ENCODE measurements at regions not wholly inside any gene's neighbourhood (a gene's known extent, or its start where the extent isn't known, plus 50 kb on each side); places are given as distances from the start of the nearest gene placed in this dataset.

GRCh38 chr3:6260551-6261191 lies 600.2 kb upstream of the GRM7 start:
- TF ChIP-seq, protein P1, sequence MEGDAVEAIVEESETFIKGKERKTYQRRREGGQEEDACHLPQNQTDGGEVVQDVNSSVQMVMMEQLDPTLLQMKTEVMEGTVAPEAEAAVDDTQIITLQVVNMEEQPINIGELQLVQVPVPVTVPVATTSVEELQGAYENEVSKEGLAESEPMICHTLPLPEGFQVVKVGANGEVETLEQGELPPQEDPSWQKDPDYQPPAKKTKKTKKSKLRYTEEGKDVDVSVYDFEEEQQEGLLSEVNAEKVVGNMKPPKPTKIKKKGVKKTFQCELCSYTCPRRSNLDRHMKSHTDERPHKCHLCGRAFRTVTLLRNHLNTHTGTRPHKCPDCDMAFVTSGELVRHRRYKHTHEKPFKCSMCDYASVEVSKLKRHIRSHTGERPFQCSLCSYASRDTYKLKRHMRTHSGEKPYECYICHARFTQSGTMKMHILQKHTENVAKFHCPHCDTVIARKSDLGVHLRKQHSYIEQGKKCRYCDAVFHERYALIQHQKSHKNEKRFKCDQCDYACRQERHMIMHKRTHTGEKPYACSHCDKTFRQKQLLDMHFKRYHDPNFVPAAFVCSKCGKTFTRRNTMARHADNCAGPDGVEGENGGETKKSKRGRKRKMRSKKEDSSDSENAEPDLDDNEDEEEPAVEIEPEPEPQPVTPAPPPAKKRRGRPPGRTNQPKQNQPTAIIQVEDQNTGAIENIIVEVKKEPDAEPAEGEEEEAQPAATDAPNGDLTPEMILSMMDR (IDR thresholded peaks at IDR 0.05; ENCODE audit: insufficient read depth, low read depth, low read length, missing control alignments): no peak

DNA sequence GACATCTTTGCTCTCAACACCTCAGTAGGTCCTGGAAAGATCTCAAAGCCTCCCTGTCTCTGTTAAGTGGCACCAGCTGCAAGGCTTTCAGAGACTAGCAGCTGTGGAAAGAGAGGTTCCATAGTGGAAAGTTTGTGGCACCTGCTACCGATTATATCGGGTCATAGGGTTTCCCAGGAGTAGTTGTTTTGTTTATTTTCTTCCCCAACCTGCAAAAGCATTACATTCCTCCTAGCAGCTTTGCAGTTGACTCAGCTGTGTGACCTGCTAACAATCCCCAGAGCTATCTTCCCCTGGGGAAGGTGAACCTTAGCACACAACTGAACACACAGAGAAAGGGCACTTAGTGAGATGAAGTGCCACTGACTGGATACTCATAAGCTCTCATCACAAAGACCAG lies 598.9 kb upstream of the GRM7 start:
- peak; percentile 65 for DNase-seq (ENCODE audit: low read depth)
- TF ChIP-seq, protein P1 (IDR thresholded peaks at IDR 0.05; ENCODE audit: insufficient read depth, low read depth, low read length, missing control alignments): no peak
- no peak overlapping the region for H3K4me3 ChIP-seq (ENCODE audit: low read depth, low read length)

More at GRCh38 chr3:6260551-6261191, 600.2 kb upstream of the GRM7 start:
- H3K4me3 ChIP-seq (ENCODE audit: low read depth, low read length): peak overlapping the region; percentile 42
- peak; percentile 94 for DNase-seq (ENCODE audit: low read depth)

DNA sequence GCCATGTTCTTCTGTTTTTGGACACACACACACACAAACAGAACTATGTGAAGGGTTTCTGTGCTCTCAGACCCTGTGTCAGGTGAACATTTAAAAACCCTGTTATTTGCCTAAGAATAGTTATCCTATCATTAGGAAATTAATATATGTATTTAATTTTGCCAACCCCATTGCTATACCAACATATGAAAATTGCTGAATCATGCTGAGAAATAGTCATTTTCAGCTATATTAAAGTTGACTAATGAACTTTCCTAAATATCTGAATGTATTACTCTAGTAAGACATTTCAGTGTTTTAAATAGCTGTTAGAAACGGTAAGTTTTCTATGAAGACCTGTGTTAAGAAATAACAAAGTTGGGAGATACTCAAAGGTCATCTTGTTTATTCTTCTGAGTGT lies 596.9 kb upstream of the GRM7 start:
- no peak overlapping the region for H3K4me3 ChIP-seq (ENCODE audit: low read depth, low read length)
- TF ChIP-seq, protein P1 (IDR thresholded peaks at IDR 0.05; ENCODE audit: insufficient read depth, low read depth, low read length, missing control alignments): no peak
- DNase-seq (ENCODE audit: low read depth): no peak

DNA sequence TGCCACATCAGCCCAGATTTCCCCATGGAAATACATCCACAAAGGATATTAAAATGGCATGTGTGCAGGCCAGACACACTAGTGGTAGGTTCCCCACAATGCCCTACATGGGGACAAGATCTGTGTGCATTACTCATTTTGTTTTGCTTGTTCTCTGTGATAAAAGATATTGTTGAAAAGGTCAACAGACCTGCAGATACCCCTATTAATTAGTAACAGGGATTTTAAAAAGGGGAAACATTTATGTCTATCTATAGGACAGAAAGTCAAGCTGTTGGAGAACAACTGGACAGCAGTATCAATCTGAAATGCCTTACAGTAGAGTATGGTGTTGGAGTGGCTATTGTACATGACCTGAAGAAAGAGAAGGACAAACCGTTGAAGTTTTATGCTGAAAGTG lies 596.0 kb upstream of the GRM7 start:
- no peak overlapping the region for H3K4me3 ChIP-seq (ENCODE audit: low read depth, low read length)
- DNase-seq (ENCODE audit: low read depth): no peak
- TF ChIP-seq, protein P1 (IDR thresholded peaks at IDR 0.05; ENCODE audit: insufficient read depth, low read depth, low read length, missing control alignments): no peak

- H3K4me3 ChIP-seq (ENCODE audit: low read depth, low read length): no peak overlapping the region
- TF ChIP-seq, protein P1 (IDR thresholded peaks at IDR 0.05; ENCODE audit: insufficient read depth, low read depth, low read length, missing control alignments): no peak
- no peak for DNase-seq (ENCODE audit: low read depth)
Observed at GRCh38 chr3:6266135-6266534, 594.8 kb upstream of the GRM7 start.

DNA sequence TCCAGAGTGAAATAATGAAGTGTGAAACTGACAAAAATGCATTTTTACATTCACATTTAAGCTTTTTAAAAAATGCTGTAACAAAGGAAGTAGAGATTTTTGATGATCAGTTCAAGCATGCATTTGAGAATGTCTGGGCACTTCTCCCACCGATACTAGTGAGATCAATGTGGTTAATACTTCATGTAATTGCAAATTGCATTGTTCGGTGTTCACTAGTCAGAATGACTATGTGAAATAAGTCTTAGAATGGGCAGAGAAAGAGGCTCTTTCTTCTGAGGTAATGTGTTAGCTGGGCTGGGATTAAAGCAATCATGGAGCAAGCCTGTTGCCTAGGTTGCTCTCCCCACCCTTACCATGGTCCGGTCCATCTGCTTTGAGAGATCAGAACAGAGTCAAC lies 587.0 kb upstream of the GRM7 start:
- DNase-seq (ENCODE audit: low read depth): peak; percentile 60
- TF ChIP-seq, protein P1 (IDR thresholded peaks at IDR 0.05; ENCODE audit: insufficient read depth, low read depth, low read length, missing control alignments): no peak
- no peak overlapping the region for H3K4me3 ChIP-seq (ENCODE audit: low read depth, low read length)

- no peak overlapping the region for H3K4me3 ChIP-seq (ENCODE audit: low read depth, low read length)
- TF ChIP-seq, protein P1 (IDR thresholded peaks at IDR 0.05; ENCODE audit: insufficient read depth, low read depth, low read length, missing control alignments): no peak
- peak; percentile 45 for DNase-seq (ENCODE audit: low read depth)
Observed at GRCh38 chr3:6281662-6282061, 579.3 kb upstream of the GRM7 start.
